GM12864 (cell line): ENCODE measurements at regions not wholly inside any gene's neighbourhood (a gene's known extent, or its start where the extent isn't known, plus 50 kb on each side); places are given as distances from the start of the nearest gene placed in this dataset.

Experiments
- DNase-seq: peaks from one replicate; pipeline ENCODE4 v3.0.0-alpha.2; 2011; ENCODE audit warnings: low read depth
- H3K4me3 ChIP-seq: 2 replicates; pipeline ENCODE4 v1.5.1; 2011; ENCODE audit warnings: mild to moderate bottlenecking, low read depth, low read length, control low read depth
- CTCF ChIP-seq: IDR thresholded peaks from 2 replicates; pipeline ENCODE4 v1.5.1; 2011; ENCODE audit warnings: low read depth, mild to moderate bottlenecking, moderate library complexity, low read length, control low read depth, inconsistent platforms; ENCODE audit errors: missing control alignments

DNA sequence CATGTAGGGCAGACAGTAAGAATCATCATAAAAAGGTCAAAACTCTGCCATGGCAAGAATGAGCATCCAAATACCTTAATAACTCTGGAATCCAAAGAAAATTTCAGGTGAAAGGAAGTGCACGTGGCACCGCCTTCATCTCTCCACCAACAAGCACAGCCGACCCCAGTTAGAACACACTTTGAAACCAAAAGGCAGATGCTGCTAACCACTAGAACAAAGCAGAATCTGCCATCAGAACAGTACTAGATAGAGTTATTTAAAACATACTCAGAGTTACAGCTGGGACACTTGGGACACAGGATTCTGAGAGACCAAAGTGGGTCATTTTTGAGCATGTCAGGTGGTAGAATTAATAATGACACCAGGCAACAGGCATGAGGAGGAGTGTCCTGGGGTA, 106.7 kb upstream of the SOD1 start:
- TF ChIP-seq CTCF: no peak

GRCh38 chr21:31550070-31550469, 109.4 kb upstream of the SOD1 start:
- DNase-seq: no peak
- H3K4me3 ChIP-seq: no peak overlapping the region
- no peak for TF ChIP-seq CTCF

More for the DNA sequence above, 106.7 kb upstream of the SOD1 start:
- DNase-seq: no peak
- H3K4me3 ChIP-seq: no peak overlapping the region

GRCh38 chr21:31548688-31549087, 110.8 kb upstream of the SOD1 start:
- DNase-seq: no peak
- no peak overlapping the region for H3K4me3 ChIP-seq
- TF ChIP-seq CTCF: peak; percentile 4

GRCh38 chr21:31546443-31547170, 112.9 kb upstream of the SOD1 start:
- DNase-seq: no peak
- TF ChIP-seq CTCF: no peak
- H3K4me3 ChIP-seq: no peak overlapping the region

- DNase-seq: no peak
- no peak overlapping the region for H3K4me3 ChIP-seq
- TF ChIP-seq CTCF: no peak
Observed at GRCh38 chr21:31545036-31545435, 114.5 kb upstream of the SOD1 start.

- no peak for TF ChIP-seq CTCF
- no peak overlapping the region for H3K4me3 ChIP-seq
- DNase-seq: no peak
Observed at GRCh38 chr21:31543191-31543590, 116.3 kb upstream of the SOD1 start.

- DNase-seq: no peak
- no peak overlapping the region for H3K4me3 ChIP-seq
- TF ChIP-seq CTCF: no peak
Observed at GRCh38 chr21:31538816-31539215, 120.7 kb upstream of the SOD1 start.
